ENCODE measurements at regions not wholly inside any gene's neighbourhood (a gene's known extent, or its start where the extent isn't known, plus 50 kb on each side); places are given as distances from the start of the nearest gene placed in this dataset.
"Not testable (repeated sequence)": the region's sequence is repeated elsewhere in the genome, so short reads cannot be mapped to it uniquely, and the experiment has no call there.

DNA sequence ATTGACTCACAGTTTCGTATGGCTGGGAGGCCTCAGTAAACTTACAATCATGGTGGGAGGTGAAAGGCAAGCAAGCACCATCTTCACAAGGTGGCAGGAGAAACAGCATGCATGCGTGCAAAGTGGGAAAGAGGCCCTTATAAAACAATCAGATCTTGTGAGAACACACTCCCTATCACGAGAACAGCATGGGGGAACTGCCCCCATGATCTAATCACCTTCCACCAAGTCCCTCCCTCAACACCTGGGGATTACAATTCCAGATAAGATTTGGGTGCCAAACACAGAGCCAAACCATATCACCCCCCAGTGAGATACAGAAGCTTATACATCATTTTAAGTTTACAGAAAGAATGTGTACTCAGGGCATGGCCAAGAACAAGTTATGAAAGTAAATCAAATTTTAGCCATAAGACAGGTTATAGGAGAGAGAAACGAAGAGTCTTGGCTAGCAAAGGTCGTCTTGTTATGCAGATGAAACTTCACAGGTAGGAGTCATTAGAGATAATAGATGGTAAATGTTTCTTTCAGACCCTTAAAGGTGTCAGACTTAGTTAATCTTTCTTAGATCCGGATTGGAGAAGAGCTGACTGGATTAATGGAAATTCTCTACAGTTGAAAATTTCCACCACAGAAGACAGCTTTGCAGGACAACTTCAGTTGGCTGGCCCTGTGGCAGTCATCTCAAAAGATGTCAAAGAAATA, 79.8 kb upstream of the SEL1L start:
- no peak for DNase-seq (ENCODE audit: low read depth, low spot score)
- Histone ChIP-seq H3K9me3 (ENCODE audit: control insufficient read depth, insufficient read depth, low read length) (peaks cover 3% of the 10 kb centered on the region; the same call in 1 of the 2 replicates), H3K4me3 (ENCODE audit: low read depth, low read length) (no peak overlapping the region), H3K27ac (ENCODE audit: low read depth, low read length) (no peak overlapping the region), H3K27me3 (ENCODE audit: control insufficient read depth, insufficient read depth, low read length) (no peaks in the 10 kb centered on the region)
- TF ChIP-seq, protein P1, sequence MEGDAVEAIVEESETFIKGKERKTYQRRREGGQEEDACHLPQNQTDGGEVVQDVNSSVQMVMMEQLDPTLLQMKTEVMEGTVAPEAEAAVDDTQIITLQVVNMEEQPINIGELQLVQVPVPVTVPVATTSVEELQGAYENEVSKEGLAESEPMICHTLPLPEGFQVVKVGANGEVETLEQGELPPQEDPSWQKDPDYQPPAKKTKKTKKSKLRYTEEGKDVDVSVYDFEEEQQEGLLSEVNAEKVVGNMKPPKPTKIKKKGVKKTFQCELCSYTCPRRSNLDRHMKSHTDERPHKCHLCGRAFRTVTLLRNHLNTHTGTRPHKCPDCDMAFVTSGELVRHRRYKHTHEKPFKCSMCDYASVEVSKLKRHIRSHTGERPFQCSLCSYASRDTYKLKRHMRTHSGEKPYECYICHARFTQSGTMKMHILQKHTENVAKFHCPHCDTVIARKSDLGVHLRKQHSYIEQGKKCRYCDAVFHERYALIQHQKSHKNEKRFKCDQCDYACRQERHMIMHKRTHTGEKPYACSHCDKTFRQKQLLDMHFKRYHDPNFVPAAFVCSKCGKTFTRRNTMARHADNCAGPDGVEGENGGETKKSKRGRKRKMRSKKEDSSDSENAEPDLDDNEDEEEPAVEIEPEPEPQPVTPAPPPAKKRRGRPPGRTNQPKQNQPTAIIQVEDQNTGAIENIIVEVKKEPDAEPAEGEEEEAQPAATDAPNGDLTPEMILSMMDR (IDR thresholded peaks at IDR 0.05; ENCODE audit: low read depth, low read length) = no peak
- POLR2A ChIA-PET = no interaction called here
- CTCF ChIA-PET = no interaction called here

DNA sequence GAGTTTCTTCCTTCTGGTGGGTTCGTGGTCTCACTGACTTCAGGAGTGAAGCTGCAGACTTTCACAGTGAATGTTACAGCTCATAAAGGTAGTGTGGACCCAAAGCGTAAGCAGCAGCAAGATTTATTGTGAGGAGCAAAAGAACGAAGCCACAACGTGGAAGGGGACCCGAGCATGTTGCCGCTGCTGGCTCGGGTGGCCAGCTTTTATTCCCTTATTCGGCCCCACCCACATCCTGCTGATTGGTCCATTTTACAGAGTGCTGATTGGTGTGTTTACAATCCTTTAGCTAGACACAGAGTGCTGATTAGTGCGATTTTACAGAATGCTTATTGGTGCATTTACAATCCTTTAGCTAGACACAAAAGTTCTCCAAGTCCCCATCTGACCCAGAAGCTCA, 80.6 kb upstream of the SEL1L start:
- H3K4me3 ChIP-seq (ENCODE audit: low read depth, low read length) = not testable (repeated sequence)

DNA sequence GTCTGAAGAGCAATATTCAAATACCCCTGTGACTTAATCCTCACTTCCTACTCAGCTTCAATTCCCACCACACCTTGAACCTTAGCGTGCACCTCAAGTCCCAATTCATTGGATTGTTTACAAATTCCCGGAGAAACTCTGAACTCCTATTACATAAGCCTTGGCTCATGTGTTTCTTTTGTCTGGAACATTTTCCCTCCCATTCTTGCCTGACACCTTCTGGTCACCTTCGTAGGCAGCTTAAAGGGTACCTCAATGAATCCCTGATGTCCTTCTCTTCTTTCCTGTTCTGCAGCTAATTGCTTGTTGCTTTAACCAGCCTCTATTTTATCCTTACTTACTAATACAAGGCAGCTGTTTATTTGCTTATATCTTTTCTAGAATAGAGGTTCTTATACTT, 85.0 kb upstream of the SEL1L start:
- POLR2A ChIA-PET = no interaction called here
- DNase-seq (ENCODE audit: low read depth, low spot score) = no peak
- Histone ChIP-seq H3K27ac (ENCODE audit: low read depth, low read length) (no peak overlapping the region), H3K27me3 (ENCODE audit: control insufficient read depth, insufficient read depth, low read length) (no peaks in the 10 kb centered on the region), H3K4me3 (ENCODE audit: low read depth, low read length) (no peak overlapping the region), H3K9me3 (ENCODE audit: control insufficient read depth, insufficient read depth, low read length) (peaks cover 8% of the 10 kb centered on the region)
- CTCF ChIA-PET = no interaction called here
- TF ChIP-seq, protein P1 (IDR thresholded peaks at IDR 0.05; ENCODE audit: low read depth, low read length) = no peak

More for the DNA sequence above, 80.6 kb upstream of the SEL1L start:
- H3K27ac ChIP-seq (ENCODE audit: low read depth, low read length); POLR2A ChIA-PET; CTCF ChIA-PET; H3K9me3 ChIP-seq (ENCODE audit: control insufficient read depth, insufficient read depth, low read length); DNase-seq (ENCODE audit: low read depth, low spot score); H3K27me3 ChIP-seq (ENCODE audit: control insufficient read depth, insufficient read depth, low read length): not testable (repeated sequence)

DNA sequence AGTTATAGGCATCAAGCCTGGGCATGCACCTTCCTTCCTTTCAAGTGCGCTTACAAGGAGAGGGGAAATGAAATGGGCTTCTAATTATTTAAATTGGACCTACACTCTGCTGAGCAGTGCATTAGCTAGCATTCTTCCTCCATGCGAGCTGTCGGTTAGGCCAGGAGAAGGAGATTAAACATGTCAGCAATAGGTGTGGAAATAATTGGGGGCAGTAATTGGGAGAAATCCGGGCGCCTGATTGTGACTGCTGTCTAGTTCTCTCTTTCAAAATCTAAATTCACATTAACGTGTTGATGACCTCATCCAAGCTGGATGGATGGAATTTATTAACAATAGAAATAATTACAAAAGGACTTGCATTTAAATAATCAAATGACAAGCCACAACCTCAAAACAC, 86.2 kb upstream of the SEL1L start:
- TF ChIP-seq, protein P1 (IDR thresholded peaks at IDR 0.05; ENCODE audit: low read depth, low read length) = no peak
- DNase-seq (ENCODE audit: low read depth, low spot score) = no peak
- no peaks in the 10 kb centered on the region for H3K27me3 ChIP-seq (ENCODE audit: control insufficient read depth, insufficient read depth, low read length)
- CTCF ChIA-PET = no interaction called here
- H3K4me3 ChIP-seq (ENCODE audit: low read depth, low read length) = no peak overlapping the region
- POLR2A ChIA-PET = no interaction called here
- no peak overlapping the region for H3K27ac ChIP-seq (ENCODE audit: low read depth, low read length)
- peaks cover 11% of the 10 kb centered on the region for H3K9me3 ChIP-seq (ENCODE audit: control insufficient read depth, insufficient read depth, low read length)

DNA sequence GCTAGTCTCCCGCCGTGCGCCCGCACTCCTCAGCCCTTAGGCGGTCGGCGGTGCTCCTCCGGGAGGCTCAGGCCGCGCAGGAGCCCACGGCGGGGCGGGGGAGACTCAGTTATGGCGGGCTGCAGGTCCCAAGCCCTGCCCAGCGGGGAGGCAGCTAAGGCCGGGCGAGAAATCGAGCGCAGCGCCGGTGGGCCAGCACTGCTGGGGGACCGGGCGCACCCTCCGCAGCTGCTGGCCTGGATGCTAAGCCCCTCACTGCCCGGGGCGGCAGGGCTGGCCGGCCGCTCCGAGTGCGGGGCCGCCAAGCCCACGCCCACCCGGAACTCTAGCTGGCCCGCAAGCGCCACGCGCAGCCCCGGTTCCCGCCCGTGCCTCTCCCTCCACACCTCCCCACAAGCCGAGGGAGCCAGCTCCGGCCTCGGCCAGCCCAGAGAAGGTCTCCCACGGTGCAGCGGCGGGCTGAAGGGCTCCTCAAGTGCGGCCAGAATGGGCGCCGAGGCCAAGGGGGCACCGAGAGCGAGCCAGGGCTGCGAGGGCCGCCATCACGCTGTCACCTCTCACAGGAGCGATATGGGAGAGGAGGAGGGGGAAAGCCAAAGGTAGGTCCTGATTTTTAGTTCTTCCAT, 90.2 kb upstream of the SEL1L start:
- peaks cover 14% of the 10 kb centered on the region for H3K9me3 ChIP-seq (ENCODE audit: control insufficient read depth, insufficient read depth, low read length)
- POLR2A ChIA-PET; H3K27me3 ChIP-seq (ENCODE audit: control insufficient read depth, insufficient read depth, low read length); CTCF ChIA-PET; DNase-seq (ENCODE audit: low read depth, low spot score); H3K4me3 ChIP-seq (ENCODE audit: low read depth, low read length); H3K27ac ChIP-seq (ENCODE audit: low read depth, low read length): not testable (repeated sequence)

DNA sequence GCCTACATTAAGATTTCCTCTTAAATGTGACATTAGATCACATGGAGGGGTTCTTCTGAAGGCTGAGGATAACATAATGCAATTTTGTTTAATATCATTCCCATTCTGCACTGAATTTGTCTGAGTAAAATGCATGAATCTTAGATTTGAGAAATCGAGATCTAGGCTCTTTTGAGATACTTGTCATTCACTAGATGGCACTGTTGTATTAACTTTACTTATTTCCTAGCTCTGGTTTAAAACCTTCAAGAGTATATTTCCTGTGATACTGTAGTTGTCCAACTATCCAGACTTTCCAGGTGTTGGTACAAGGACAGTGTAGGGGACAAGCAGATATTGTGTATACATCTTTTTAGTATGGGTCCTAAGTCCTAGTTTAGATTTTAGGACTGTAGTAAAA, 91.7 kb upstream of the SEL1L start:
- Histone ChIP-seq H3K9me3 (ENCODE audit: control insufficient read depth, insufficient read depth, low read length) (peaks cover 11% of the 10 kb centered on the region), H3K27me3 (ENCODE audit: control insufficient read depth, insufficient read depth, low read length) (no peaks in the 10 kb centered on the region), H3K27ac (ENCODE audit: low read depth, low read length) (no peak overlapping the region), H3K4me3 (ENCODE audit: low read depth, low read length) (no peak overlapping the region)
- CTCF ChIA-PET = no interaction called here
- no peak for DNase-seq (ENCODE audit: low read depth, low spot score)
- POLR2A ChIA-PET = no interaction called here
- TF ChIP-seq, protein P1 (IDR thresholded peaks at IDR 0.05; ENCODE audit: low read depth, low read length) = no peak
